T follicular helper cell (primary cell): ENCODE measurements at regions not wholly inside any gene's neighbourhood (a gene's known extent, or its start where the extent isn't known, plus 50 kb on each side); places are given as distances from the start of the nearest gene placed in this dataset.

ENCODE experiments used
- DNase-seq: peaks from one replicate; pipeline ENCODE4 v3.0.0-alpha.2; 2020; ENCODE audit warnings: low read depth

- no peak for DNase-seq
Measured at GRCh38 chr5:15206133-15206532, 293.8 kb upstream of the FBXL7 start.

GRCh38 chr5:15203376-15203775 lies 296.6 kb upstream of the FBXL7 start:
- DNase-seq: no peak

- no peak for DNase-seq
Measured at GRCh38 chr5:15191012-15191411, 309.0 kb upstream of the FBXL7 start.

- no peak for DNase-seq
Measured at GRCh38 chr5:15183520-15183919, 311.9 kb upstream of the ANKH start.

GRCh38 chr5:15170173-15170572 lies 298.6 kb upstream of the ANKH start:
- DNase-seq: no peak

- DNase-seq: no peak
Measured at GRCh38 chr5:15168358-15168757, 296.8 kb upstream of the ANKH start.

GRCh38 chr5:15160091-15160490 lies 288.5 kb upstream of the ANKH start:
- no peak for DNase-seq

- no peak for DNase-seq
Measured at GRCh38 chr5:15159606-15160005, 288.0 kb upstream of the ANKH start.

- no peak for DNase-seq
Measured at GRCh38 chr5:15142458-15142857, 270.9 kb upstream of the ANKH start.

GRCh38 chr5:15137414-15137813 lies 265.8 kb upstream of the ANKH start:
- DNase-seq: no peak

- DNase-seq: no peak
Measured at GRCh38 chr5:15135661-15136060, 264.1 kb upstream of the ANKH start.

GRCh38 chr5:15133456-15133965 lies 261.9 kb upstream of the ANKH start:
- DNase-seq: no peak

GRCh38 chr5:15132816-15133405 lies 261.3 kb upstream of the ANKH start:
- DNase-seq: no peak

- DNase-seq: no peak
Measured at GRCh38 chr5:15131909-15132308, 260.3 kb upstream of the ANKH start.

- no peak for DNase-seq
Measured at GRCh38 chr5:15124871-15125568, 253.4 kb upstream of the ANKH start.

GRCh38 chr5:15124461-15124860 lies 252.9 kb upstream of the ANKH start:
- DNase-seq: no peak

- DNase-seq: no peak
Measured at GRCh38 chr5:15117688-15118087, 246.1 kb upstream of the ANKH start.

GRCh38 chr5:15116996-15117395 lies 245.4 kb upstream of the ANKH start:
- DNase-seq: no peak

GRCh38 chr5:15106530-15107283 lies 235.1 kb upstream of the ANKH start:
- no peak for DNase-seq

- no peak for DNase-seq
Measured at GRCh38 chr5:15105799-15106393, 234.3 kb upstream of the ANKH start.

- DNase-seq: no peak
Measured at GRCh38 chr5:15103864-15104263, 232.3 kb upstream of the ANKH start.

GRCh38 chr5:15103130-15103529 lies 231.6 kb upstream of the ANKH start:
- DNase-seq: no peak

- no peak for DNase-seq
Measured at GRCh38 chr5:15097552-15097951, 226.0 kb upstream of the ANKH start.
